Mucosa of descending colon (tissue), 3 donors: ENCODE measurements at regions not wholly inside any gene's neighbourhood (a gene's known extent, or its start where the extent isn't known, plus 50 kb on each side); places are given as distances from the start of the nearest gene placed in this dataset.
"Not testable (repeated sequence)": the region's sequence is repeated elsewhere in the genome, so short reads cannot be mapped to it uniquely, and the experiment has no call there.

ENCODE experiments used
- ATAC-seq: fragments of 200-7000 bp; cut with Tn5 transposase; one replicate; pipeline ENCODE4 v1.9.1; 2020; ENCODE audit warnings: mild to moderate bottlenecking, moderate library complexity
- DNase-seq, 3 donors: peaks; one replicate each; pipeline ENCODE4 v3.0.0-alpha.2; 2020
- H3K36me3 ChIP-seq: fragments of 200-600 bp; one replicate; pipeline ENCODE4 v1.8.0; 2021; ENCODE audit warnings: low read depth, mild to moderate bottlenecking
- H3K4me1 ChIP-seq: fragments of 200-600 bp; one replicate; pipeline ENCODE4 v1.8.0; 2021; ENCODE audit warnings: low read depth, mild to moderate bottlenecking
- H3K4me3 ChIP-seq: fragments of 200-600 bp; one replicate; pipeline ENCODE4 v1.8.0; 2021; ENCODE audit warnings: mild to moderate bottlenecking
- H3K9me3 ChIP-seq: fragments of 200-600 bp; one replicate; pipeline ENCODE4 v1.8.0; 2021; ENCODE audit warnings: mild to moderate bottlenecking
- intact Hi-C, 2 donors: fragments of 100-400 bp; cut with DNase I in 1 of 2; cut with micrococcal nuclease in 1 of 2; formaldehyde crosslinking; loops; one replicate each; pipeline versions ENCODE4 v1.11.0 to v1.11.1; 2022; cut with DNase I, micrococcal nuclease
- TF ChIP-seq, protein P1 (sequence below): fragments of 200-600 bp; IDR thresholded peaks from one replicate; pipeline ENCODE4 v1.8.0; 2022; ENCODE audit warnings: antibody characterized with exemption, mild to moderate bottlenecking
- donor health status: DM: no; HTN: no; CAD: no; lungs with moderate emphysema.
- donor health status: DM: no; HTN: no; CAD: no.
- donor health status: DM: no; HTN: yes; CAD: no.

GRCh38 chrX:1134156-1134555 lies 78.3 kb downstream of the CRLF2 start:
- TF ChIP-seq, protein P1, sequence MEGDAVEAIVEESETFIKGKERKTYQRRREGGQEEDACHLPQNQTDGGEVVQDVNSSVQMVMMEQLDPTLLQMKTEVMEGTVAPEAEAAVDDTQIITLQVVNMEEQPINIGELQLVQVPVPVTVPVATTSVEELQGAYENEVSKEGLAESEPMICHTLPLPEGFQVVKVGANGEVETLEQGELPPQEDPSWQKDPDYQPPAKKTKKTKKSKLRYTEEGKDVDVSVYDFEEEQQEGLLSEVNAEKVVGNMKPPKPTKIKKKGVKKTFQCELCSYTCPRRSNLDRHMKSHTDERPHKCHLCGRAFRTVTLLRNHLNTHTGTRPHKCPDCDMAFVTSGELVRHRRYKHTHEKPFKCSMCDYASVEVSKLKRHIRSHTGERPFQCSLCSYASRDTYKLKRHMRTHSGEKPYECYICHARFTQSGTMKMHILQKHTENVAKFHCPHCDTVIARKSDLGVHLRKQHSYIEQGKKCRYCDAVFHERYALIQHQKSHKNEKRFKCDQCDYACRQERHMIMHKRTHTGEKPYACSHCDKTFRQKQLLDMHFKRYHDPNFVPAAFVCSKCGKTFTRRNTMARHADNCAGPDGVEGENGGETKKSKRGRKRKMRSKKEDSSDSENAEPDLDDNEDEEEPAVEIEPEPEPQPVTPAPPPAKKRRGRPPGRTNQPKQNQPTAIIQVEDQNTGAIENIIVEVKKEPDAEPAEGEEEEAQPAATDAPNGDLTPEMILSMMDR = no peak
- intact Hi-C loops = no loop called here
- Histone ChIP-seq H3K9me3 (no peaks in the 10 kb centered on the region), H3K36me3 (no peaks in the 10 kb centered on the region), H3K4me1 (no peaks in the 10 kb centered on the region), H3K4me3 (no peak overlapping the region)
- DNase-seq (no peak), ATAC-seq (no peak)

GRCh38 chrX:1126738-1127137 lies 85.7 kb downstream of the CRLF2 start:
- Histone ChIP-seq H3K4me3 (no peak overlapping the region), H3K9me3 (no peaks in the 10 kb centered on the region), H3K4me1 (no peaks in the 10 kb centered on the region), H3K36me3 (no peaks in the 10 kb centered on the region)
- TF ChIP-seq, protein P1 = no peak
- DNase-seq = no peak
- ATAC-seq = no peak
- intact Hi-C loops = no loop called here

DNA sequence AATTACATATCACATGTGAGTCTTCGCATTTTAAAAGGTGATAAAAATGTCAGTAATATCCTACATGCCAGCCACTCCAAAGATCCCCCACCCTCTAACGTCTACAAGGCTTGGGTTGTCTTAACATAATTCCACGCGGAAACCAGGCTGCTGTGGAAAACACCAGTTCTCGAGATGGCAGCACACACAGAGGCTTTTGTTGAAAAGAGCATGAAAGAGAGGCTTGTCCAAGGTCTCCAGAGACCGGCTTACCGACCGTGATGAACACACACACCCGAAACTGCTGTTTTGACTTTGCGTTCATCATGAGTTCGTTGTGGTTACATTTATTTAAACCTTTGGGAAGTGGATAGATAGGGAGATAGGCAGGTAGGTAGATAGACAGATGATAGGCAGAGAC lies 87.9 kb downstream of the CRLF2 start:
- TF ChIP-seq, protein P1 = no peak

GRCh38 chrX:1122851-1123250 lies 89.6 kb downstream of the CRLF2 start:
- intact Hi-C loops, DNase-seq, H3K9me3 ChIP-seq, H3K4me3 ChIP-seq, H3K4me1 ChIP-seq, ATAC-seq, H3K36me3 ChIP-seq: not testable (repeated sequence)

More for the DNA sequence above, 87.9 kb downstream of the CRLF2 start:
- intact Hi-C loops = no loop called here
- Histone ChIP-seq H3K4me1 (no peaks in the 10 kb centered on the region), H3K9me3 (no peaks in the 10 kb centered on the region), H3K4me3 (no peak overlapping the region), H3K36me3 (no peaks in the 10 kb centered on the region)
- ATAC-seq = no peak
- DNase-seq = no peak

DNA sequence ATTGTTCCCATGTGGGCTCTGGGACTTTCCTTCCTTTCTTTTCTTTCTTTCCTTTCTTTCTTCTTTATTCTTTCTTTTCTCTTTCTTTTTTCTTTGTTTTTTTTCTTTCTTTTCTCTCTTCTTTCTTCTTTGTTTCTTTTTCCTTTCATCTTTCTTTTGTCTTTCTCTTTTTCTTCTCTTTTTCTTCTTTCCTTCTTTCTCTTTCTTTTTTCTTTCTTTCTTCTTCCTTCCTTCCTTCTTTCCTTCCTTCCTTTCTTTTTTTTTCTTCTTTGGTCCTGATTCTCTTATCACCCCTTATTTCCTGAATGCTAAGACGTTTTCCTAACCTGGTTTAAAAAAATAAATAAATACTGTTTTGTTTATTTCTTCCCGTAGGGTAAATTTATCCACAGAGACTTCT lies 93.2 kb downstream of the CRLF2 start:
- ATAC-seq (no peak), DNase-seq (no peak)
- TF ChIP-seq, protein P1 = no peak
- Histone ChIP-seq H3K9me3 (no peaks in the 10 kb centered on the region), H3K36me3 (no peaks in the 10 kb centered on the region), H3K4me3 (no peak overlapping the region), H3K4me1 (no peaks in the 10 kb centered on the region)
- intact Hi-C loops = no loop called here

DNA sequence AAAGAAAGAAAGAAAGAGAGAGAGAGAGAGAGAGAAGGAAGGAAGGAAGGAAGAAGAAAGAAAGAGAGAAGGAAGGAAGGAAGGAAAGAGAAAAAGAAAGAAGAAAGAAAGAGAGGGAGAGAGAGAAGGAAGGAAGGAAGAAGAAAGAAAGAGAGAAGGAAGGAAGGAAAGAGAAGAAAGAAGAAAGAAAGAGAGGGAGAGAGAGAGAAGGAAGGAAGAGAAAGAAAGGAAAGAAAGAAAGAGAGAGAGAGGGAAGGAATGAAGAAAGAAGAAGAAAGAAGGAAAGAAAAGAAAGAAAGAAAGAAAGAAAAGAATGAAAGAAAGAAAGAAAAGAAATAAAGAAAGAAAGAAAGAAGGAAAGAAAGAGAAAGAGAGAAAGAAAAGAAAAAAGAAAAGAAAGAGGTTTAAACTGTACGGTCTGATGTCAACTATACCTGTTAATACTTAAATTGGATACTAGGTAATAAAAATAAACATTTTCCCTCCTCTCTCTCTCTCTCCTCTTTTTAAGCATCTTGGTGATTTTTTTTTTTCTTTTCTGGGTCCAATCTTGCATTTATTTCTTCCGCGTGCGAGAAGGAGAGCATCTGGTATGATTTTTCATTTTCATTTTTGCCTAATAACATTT lies 93.8 kb downstream of the CRLF2 start:
- TF ChIP-seq, protein P1 = no peak
- H3K9me3 ChIP-seq = no peaks in the 10 kb centered on the region
- no peak for DNase-seq
- no peak overlapping the region for H3K4me3 ChIP-seq
- no peaks in the 10 kb centered on the region for H3K4me1 ChIP-seq
- H3K36me3 ChIP-seq = no peaks in the 10 kb centered on the region
- ATAC-seq = no peak
- intact Hi-C loops = no loop called here

DNA sequence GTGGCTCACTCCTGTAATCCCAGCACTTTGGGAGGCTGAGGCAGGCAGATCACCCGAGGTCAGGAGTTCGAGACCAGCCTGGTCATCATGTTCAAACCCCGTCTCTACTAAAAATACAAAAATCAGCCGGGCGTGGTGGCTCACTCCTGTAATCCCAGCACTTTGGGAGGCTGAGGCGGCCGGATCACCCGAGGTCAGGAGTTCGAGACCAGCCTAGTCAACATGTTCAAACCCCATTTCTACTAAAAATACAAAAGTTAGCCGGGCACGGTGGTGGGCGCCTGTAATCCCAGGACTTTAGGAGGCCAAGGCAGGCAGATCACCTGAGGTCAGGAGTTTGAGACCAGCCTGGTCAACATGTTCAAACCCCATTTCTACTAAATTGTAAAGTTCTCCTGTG lies 97.0 kb downstream of the CRLF2 start:
- intact Hi-C loops, H3K9me3 ChIP-seq, ATAC-seq, DNase-seq, H3K4me3 ChIP-seq, H3K36me3 ChIP-seq, H3K4me1 ChIP-seq: not testable (repeated sequence)
